Lower lobe of right lung (tissue), 2 donors: ENCODE measurements at regions not wholly inside any gene's neighbourhood (a gene's known extent, or its start where the extent isn't known, plus 50 kb on each side); places are given as distances from the start of the nearest gene placed in this dataset.

ENCODE experiments used
- ATAC-seq, 2 donors: fragments of 200-7000 bp; cut with Tn5 transposase; one replicate each; pipeline ENCODE4 v1.9.1; 2020 to 2022; ENCODE audit warnings: mild to moderate bottlenecking in 2 of 2, moderate library complexity in 2 of 2
- DNase-seq: peaks from one replicate; pipeline ENCODE4 v3.0.0-alpha.2; 2020
- H3K27ac ChIP-seq: fragments of 200-600 bp; one replicate; pipeline ENCODE4 v1.8.0; 2022
- H3K27me3 ChIP-seq: fragments of 200-600 bp; one replicate; pipeline ENCODE4 v1.8.0; 2022; ENCODE audit warnings: low read depth
- H3K36me3 ChIP-seq: fragments of 200-600 bp; one replicate; pipeline ENCODE4 v1.8.0; 2022; ENCODE audit warnings: mild to moderate bottlenecking
- H3K4me1 ChIP-seq: fragments of 200-600 bp; one replicate; pipeline ENCODE4 v1.8.0; 2022
- H3K4me3 ChIP-seq: fragments of 200-600 bp; one replicate; pipeline ENCODE4 v1.8.0; 2022; ENCODE audit warnings: mild to moderate bottlenecking
- H3K9me3 ChIP-seq: fragments of 200-600 bp; one replicate; pipeline ENCODE4 v1.8.0; 2022
- intact Hi-C: fragments of 100-400 bp; cut with DNase I; formaldehyde crosslinking; loops from one replicate; pipeline ENCODE4 v1.11.0; 2022
- TF ChIP-seq, protein P1 (sequence below): fragments of 200-600 bp; IDR thresholded peaks from one replicate; pipeline ENCODE4 v1.8.0; 2022; ENCODE audit warnings: antibody characterized with exemption, mild to moderate bottlenecking
- donor health status: DM: no; HTN: yes; CAD: no; lungs with severe emphysema.

DNA sequence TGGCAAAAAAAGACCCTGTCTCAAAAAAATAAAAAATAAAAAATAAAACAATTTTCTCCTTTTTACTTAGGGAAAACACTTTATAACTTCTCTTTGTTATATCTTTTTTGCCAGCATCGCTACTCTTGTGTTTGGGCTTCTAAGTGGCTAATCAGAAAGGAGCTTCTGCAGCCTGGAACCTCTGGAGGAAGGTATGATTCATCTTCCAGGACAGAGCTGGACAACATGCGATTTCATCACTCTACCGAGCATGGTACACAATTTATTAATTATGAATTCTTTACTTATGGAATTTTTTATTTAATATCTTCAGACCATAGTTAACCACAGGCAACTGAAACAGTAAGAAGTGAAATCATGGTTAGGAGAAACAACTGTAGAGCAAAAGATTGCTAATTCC, 1254.3 kb upstream of the AGA start:
- TF ChIP-seq, protein P1, sequence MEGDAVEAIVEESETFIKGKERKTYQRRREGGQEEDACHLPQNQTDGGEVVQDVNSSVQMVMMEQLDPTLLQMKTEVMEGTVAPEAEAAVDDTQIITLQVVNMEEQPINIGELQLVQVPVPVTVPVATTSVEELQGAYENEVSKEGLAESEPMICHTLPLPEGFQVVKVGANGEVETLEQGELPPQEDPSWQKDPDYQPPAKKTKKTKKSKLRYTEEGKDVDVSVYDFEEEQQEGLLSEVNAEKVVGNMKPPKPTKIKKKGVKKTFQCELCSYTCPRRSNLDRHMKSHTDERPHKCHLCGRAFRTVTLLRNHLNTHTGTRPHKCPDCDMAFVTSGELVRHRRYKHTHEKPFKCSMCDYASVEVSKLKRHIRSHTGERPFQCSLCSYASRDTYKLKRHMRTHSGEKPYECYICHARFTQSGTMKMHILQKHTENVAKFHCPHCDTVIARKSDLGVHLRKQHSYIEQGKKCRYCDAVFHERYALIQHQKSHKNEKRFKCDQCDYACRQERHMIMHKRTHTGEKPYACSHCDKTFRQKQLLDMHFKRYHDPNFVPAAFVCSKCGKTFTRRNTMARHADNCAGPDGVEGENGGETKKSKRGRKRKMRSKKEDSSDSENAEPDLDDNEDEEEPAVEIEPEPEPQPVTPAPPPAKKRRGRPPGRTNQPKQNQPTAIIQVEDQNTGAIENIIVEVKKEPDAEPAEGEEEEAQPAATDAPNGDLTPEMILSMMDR, result no peak
- no peak overlapping the region for H3K4me3 ChIP-seq
- no peaks in the 10 kb centered on the region for H3K9me3 ChIP-seq
- no peak for ATAC-seq
- intact Hi-C loops, result no loop called here
- H3K4me1 ChIP-seq, result no peaks in the 10 kb centered on the region
- DNase-seq, result no peak
- H3K27me3 ChIP-seq, result no peaks in the 10 kb centered on the region
- H3K27ac ChIP-seq, result no peak overlapping the region
- H3K36me3 ChIP-seq, result no peaks in the 10 kb centered on the region

GRCh38 chr4:178712486-178712885, 1270.2 kb upstream of the AGA start:
- no peak for DNase-seq
- H3K27me3 ChIP-seq, result no peaks in the 10 kb centered on the region
- TF ChIP-seq, protein P1, result no peak
- no peak overlapping the region for H3K27ac ChIP-seq
- no peak overlapping the region for H3K4me3 ChIP-seq
- intact Hi-C loops, result no loop called here
- no peaks in the 10 kb centered on the region for H3K9me3 ChIP-seq
- no peak for ATAC-seq
- H3K4me1 ChIP-seq, result no peaks in the 10 kb centered on the region
- H3K36me3 ChIP-seq, result no peaks in the 10 kb centered on the region

DNA sequence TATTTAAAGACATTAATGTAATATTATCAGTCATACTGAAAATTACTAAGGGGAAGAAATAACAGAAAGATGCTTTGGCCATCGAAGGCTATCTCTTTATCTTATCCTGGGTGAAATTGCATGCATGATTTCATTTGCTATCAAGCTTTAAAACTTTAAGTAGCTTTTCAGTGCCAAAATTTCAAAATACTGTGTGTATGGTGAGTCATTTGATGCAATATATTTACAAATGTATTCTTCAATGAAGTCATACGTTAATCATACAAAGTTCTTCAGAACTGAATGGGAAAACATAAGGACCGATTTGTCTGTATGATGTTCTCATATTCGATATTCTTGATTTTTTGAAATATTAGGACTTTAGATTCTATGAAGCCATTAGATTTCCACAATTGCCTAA, 1295.8 kb upstream of the AGA start:
- no peaks in the 10 kb centered on the region for H3K9me3 ChIP-seq
- DNase-seq, result no peak
- no peak overlapping the region for H3K4me3 ChIP-seq
- no peaks in the 10 kb centered on the region for H3K36me3 ChIP-seq
- no peaks in the 10 kb centered on the region for H3K4me1 ChIP-seq
- intact Hi-C loops, result no loop called here
- TF ChIP-seq, protein P1, result no peak
- H3K27me3 ChIP-seq, result no peaks in the 10 kb centered on the region
- no peak overlapping the region for H3K27ac ChIP-seq
- no peak for ATAC-seq

- intact Hi-C loops, result no loop called here
- H3K27me3 ChIP-seq, result no peaks in the 10 kb centered on the region
- DNase-seq (no peak), ATAC-seq (no peak)
- no peaks in the 10 kb centered on the region for H3K36me3 ChIP-seq
- H3K4me3 ChIP-seq, result no peak overlapping the region
- no peaks in the 10 kb centered on the region for H3K4me1 ChIP-seq
- no peak overlapping the region for H3K27ac ChIP-seq
- H3K9me3 ChIP-seq, result no peaks in the 10 kb centered on the region
- TF ChIP-seq, protein P1, result no peak
These were observed 1303.0 kb upstream of the AGA start for GRCh38 chr4:178745203-178745602.

DNA sequence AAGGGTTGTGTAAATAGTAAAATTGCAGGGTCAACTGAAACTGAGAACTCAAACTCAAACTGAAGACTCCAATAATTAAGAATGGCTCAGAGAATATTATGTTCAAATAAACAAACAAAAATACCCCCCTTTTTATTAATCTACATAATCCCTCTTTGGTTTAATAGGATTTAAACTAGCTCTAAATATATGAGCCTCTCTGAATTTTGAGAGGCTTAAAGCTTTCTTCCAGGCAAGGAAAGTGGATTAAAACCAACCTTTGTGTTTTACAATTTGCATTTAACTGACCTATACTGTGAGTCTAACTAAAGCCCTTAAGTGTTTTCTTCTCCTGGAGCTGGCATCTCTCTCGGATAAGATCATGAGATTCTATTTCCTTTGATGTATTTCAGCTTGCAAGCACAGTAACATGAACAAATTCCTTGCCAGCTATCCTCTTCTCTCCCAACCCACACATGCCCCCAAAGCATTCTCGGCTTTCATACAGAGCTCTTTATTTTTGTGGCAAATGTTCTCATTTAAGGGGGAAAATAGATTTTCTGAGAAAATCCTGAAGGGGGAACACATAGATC, 1310.8 kb upstream of the AGA start:
- H3K27ac ChIP-seq, result no peak overlapping the region
- H3K36me3 ChIP-seq, result no peaks in the 10 kb centered on the region
- no peaks in the 10 kb centered on the region for H3K9me3 ChIP-seq
- DNase-seq, result no peak
- H3K4me3 ChIP-seq, result no peak overlapping the region
- TF ChIP-seq, protein P1, result no peak
- H3K4me1 ChIP-seq, result no peaks in the 10 kb centered on the region
- no peaks in the 10 kb centered on the region for H3K27me3 ChIP-seq
- intact Hi-C loops, result no loop called here
- no peak for ATAC-seq

GRCh38 chr4:178778496-178778895, 1336.3 kb upstream of the AGA start:
- no peak for ATAC-seq
- no peaks in the 10 kb centered on the region for H3K27me3 ChIP-seq
- TF ChIP-seq, protein P1, result no peak
- H3K27ac ChIP-seq, result no peak overlapping the region
- intact Hi-C loops, result no loop called here
- no peaks in the 10 kb centered on the region for H3K4me1 ChIP-seq
- no peak overlapping the region for H3K4me3 ChIP-seq
- H3K36me3 ChIP-seq, result no peaks in the 10 kb centered on the region
- H3K9me3 ChIP-seq, result no peaks in the 10 kb centered on the region
- no peak for DNase-seq
